Neural crest cell (in vitro differentiated cells): ENCODE measurements at regions not wholly inside any gene's neighbourhood (a gene's known extent, or its start where the extent isn't known, plus 50 kb on each side); places are given as distances from the start of the nearest gene placed in this dataset.

Experiments used
- DNase-seq: peaks from one replicate; pipeline ENCODE4 v3.0.0; 2021; ENCODE audit warnings: low read depth, mixed read lengths, low spot score
- H3K27ac Mint-ChIP-seq: one replicate; pipeline ENCODE4 v1.8.0; 2021; ENCODE audit warnings: mild to moderate bottlenecking, mixed read lengths; ENCODE audit not compliant: unreplicated experiment
- H3K27me3 Mint-ChIP-seq: 2 replicates; pipeline ENCODE4 v1.8.0; 2021; ENCODE audit warnings: low read depth, mild to moderate bottlenecking, mixed read lengths
- H3K36me3 Mint-ChIP-seq: 2 replicates; pipeline ENCODE4 v1.8.0; 2021; ENCODE audit warnings: low read depth, mild to moderate bottlenecking, mixed read lengths
- H3K4me1 Mint-ChIP-seq: 2 replicates; pipeline ENCODE4 v1.8.0; 2021; ENCODE audit warnings: mixed read lengths
- H3K4me3 Mint-ChIP-seq: one replicate; pipeline ENCODE4 v1.8.0; 2021; ENCODE audit warnings: mild to moderate bottlenecking, mixed read lengths
- H3K9me3 Mint-ChIP-seq: 2 replicates; pipeline ENCODE4 v1.8.0; 2021; ENCODE audit warnings: mixed read lengths
- TF ChIP-seq, protein P1 (sequence below): fragments of 200-600 bp; sonication (generic); conservative IDR thresholded peaks from 2 replicates; pipeline ENCODE4 v1.5.0; 2021; ENCODE audit warnings: antibody characterized with exemption, mild to moderate bottlenecking

DNA sequence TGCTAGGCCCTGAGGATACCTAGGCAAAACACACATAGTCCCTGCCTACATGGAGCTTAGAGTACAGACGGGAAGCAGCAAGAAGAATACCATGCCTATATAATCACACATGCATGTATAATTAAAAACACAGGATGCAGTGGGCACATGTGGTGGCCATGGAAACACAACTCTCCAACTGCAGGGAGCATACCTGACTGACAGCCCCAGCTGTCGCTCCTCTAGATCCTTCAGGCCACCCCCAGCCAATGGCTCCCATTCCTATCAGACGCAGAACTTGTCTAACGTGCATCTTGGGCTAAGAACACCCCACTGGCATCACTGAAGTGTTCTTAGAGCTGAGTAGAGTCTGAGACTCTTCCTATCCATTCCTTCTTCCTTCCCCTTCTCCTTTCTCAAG is 125.5 kb upstream of the FRMD4B start:
- H3K27ac Mint-ChIP-seq = no peak overlapping the region
- no peak for DNase-seq
- peaks cover 3% of the 10 kb centered on the region for H3K36me3 Mint-ChIP-seq
- peaks cover 11% of the 10 kb centered on the region for H3K4me1 Mint-ChIP-seq
- no peaks in the 10 kb centered on the region for H3K27me3 Mint-ChIP-seq
- peaks cover 10% of the 10 kb centered on the region for H3K9me3 Mint-ChIP-seq
- TF ChIP-seq, protein P1, sequence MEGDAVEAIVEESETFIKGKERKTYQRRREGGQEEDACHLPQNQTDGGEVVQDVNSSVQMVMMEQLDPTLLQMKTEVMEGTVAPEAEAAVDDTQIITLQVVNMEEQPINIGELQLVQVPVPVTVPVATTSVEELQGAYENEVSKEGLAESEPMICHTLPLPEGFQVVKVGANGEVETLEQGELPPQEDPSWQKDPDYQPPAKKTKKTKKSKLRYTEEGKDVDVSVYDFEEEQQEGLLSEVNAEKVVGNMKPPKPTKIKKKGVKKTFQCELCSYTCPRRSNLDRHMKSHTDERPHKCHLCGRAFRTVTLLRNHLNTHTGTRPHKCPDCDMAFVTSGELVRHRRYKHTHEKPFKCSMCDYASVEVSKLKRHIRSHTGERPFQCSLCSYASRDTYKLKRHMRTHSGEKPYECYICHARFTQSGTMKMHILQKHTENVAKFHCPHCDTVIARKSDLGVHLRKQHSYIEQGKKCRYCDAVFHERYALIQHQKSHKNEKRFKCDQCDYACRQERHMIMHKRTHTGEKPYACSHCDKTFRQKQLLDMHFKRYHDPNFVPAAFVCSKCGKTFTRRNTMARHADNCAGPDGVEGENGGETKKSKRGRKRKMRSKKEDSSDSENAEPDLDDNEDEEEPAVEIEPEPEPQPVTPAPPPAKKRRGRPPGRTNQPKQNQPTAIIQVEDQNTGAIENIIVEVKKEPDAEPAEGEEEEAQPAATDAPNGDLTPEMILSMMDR = no peak
- no peak overlapping the region for H3K4me3 Mint-ChIP-seq

DNA sequence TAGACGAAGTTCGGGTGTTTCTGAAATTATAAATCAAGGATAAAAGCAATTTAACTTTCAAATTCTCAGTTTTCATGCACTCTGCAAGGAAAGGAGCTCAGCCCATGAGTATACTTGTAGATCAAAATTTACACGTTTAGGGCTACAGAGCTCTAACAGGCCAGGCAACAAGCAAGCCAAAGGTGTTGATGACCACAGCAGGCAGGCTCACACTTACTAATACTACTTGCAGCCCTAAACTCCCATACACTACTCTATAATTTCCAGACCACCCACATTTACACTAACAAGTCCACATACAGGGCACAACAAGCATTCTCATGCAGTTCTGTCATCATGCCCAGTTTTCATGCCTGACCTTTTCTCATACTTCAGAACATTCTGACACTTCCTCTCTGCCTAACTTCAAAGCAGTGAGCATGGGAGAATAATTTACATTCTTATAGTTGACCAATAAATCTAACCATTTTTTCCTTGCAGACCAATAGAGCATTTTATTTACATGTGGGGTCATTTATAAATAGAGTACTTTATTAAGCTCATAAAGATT is 124.7 kb upstream of the FRMD4B start:
- no peak overlapping the region for H3K4me3 Mint-ChIP-seq
- H3K9me3 Mint-ChIP-seq = peaks cover 10% of the 10 kb centered on the region
- no peak overlapping the region for H3K27ac Mint-ChIP-seq
- TF ChIP-seq, protein P1 = no peak
- H3K36me3 Mint-ChIP-seq = peaks cover 3% of the 10 kb centered on the region
- DNase-seq = no peak
- H3K27me3 Mint-ChIP-seq = no peaks in the 10 kb centered on the region
- peaks cover 18% of the 10 kb centered on the region for H3K4me1 Mint-ChIP-seq

DNA sequence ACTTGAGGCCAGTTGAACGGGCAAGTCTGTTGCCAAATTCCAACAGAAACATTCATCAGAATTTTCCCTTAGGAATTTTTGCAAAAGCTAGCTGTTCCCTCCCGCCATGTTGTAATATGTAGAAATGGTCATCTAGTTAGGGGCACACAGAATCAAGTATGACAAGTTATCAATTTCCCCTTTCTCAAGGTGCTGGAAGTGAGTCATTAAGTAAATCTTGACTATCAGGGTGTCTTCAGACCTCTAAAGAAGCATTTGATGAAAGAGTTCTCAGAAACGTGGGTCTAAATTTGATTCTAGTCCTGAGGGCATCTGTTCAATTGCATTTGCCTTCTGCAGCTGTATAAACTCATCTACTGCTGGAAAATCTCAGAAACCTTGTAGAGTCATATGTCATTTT is 123.4 kb upstream of the FRMD4B start:
- Mint-ChIP-seq H3K4me1 (peaks cover 19% of the 10 kb centered on the region), H3K27ac (no peak overlapping the region), H3K4me3 (no peak overlapping the region), H3K9me3 (peaks cover 7% of the 10 kb centered on the region), H3K27me3 (no peaks in the 10 kb centered on the region), H3K36me3 (peaks cover 3% of the 10 kb centered on the region)
- TF ChIP-seq, protein P1 = no peak
- DNase-seq = no peak

DNA sequence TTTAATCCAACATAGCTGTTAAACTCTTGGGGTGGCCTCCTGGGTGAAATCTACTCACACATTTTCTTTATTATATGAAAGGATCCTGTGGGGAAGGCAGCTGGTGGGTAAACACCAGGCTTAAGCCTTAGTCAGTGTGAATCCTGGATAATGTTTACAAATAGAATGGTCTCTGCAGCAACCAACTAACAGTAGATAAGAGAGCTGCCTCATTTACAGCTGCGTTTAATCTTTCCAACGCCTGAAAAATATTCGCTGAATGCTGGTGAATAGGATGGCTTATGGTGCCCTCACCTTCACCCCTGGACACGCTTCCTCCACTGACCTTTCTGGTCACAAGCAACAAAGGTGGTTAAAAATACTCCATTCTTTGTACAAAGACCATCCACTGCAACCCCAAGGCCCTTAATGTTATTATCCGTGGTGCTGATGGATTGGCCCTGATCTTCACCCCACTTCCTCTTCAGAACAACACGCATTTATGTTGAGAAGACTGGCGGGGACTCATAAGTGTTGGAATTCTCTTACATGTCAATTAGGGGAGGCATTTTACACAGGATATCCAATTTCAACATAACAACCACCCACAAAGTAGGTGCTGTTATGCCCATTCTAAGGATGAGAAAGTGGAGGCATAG is 120.0 kb upstream of the FRMD4B start:
- DNase-seq = no peak
- Mint-ChIP-seq H3K9me3 (no peaks in the 10 kb centered on the region), H3K36me3 (no peaks in the 10 kb centered on the region), H3K27me3 (no peaks in the 10 kb centered on the region), H3K4me3 (no peak overlapping the region), H3K27ac (peak overlapping the region; percentile 8), H3K4me1 (peaks cover 18% of the 10 kb centered on the region)
- TF ChIP-seq, protein P1 = no peak

DNA sequence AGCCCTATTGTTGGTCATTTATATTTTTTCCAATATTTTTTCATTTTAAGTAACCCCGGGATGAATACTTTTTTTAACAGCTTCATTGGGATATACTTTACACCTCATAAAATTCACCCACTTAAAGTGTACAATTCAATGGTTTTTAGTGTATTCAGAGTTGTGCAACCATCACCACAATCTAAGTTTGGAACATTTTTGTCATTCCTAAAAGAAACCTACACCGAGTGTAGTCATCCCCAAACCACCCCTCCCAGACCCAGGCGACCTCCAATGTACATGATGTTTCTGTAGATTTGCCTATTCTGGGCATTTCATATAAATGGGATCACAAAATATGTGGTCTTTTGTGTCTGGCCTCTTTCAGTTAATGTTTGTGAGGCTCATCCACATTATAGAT is 118.3 kb upstream of the FRMD4B start:
- no peak for DNase-seq
- TF ChIP-seq, protein P1 = no peak
- Mint-ChIP-seq H3K9me3 (no peaks in the 10 kb centered on the region), H3K4me3 (no peak overlapping the region), H3K36me3 (no peaks in the 10 kb centered on the region), H3K4me1 (peaks cover 11% of the 10 kb centered on the region), H3K27ac (no peak overlapping the region), H3K27me3 (no peaks in the 10 kb centered on the region)
